Heart right ventricle (tissue), 16 donors: ENCODE measurements at regions not wholly inside any gene's neighbourhood (a gene's known extent, or its start where the extent isn't known, plus 50 kb on each side); places are given as distances from the start of the nearest gene placed in this dataset.

Experiments used
- ATAC-seq, 8 donors: fragments of 200-7000 bp; cut with Tn5 transposase; one replicate each; pipeline ENCODE4 v1.9.1; 2020; ENCODE audit warnings: mild to moderate bottlenecking in 8 of 8, moderate library complexity in 8 of 8, moderate number of reproducible peaks in 1 of 8
- DNase-seq, 2 donors: peaks; one replicate each; pipeline ENCODE4 v3.0.0-alpha.2; 2020
- H3K27ac ChIP-seq, 10 donors: fragments of 200-600 bp; sonication (generic) in 2 of 10; one replicate each; pipeline versions ENCODE4 v1.5.0 to v1.8.0; 2020 to 2022; ENCODE audit warnings: mild to moderate bottlenecking in 3 of 10
- H3K27me3 ChIP-seq, 7 donors: fragments of 200-600 bp; one replicate each; pipeline ENCODE4 v1.8.0; 2021 to 2022; ENCODE audit warnings: mild to moderate bottlenecking in 2 of 7
- H3K36me3 ChIP-seq, 9 donors: fragments of 200-600 bp; sonication (generic) in 1 of 9; one replicate each; pipeline versions ENCODE4 v1.5.0 to v1.8.0; 2020 to 2022; ENCODE audit warnings: mild to moderate bottlenecking in 2 of 9
- H3K4me1 ChIP-seq, 9 donors: fragments of 200-600 bp; sonication (generic) in 1 of 9; one replicate each; pipeline versions ENCODE4 v1.5.0 to v1.8.0; 2020 to 2022; ENCODE audit warnings: mild to moderate bottlenecking in 4 of 9
- H3K4me3 ChIP-seq, 10 donors: fragments of 200-600 bp; sonication (generic) in 2 of 10; one replicate each; pipeline versions ENCODE4 v1.5.0 to v1.8.0; 2020 to 2022; ENCODE audit warnings: mild to moderate bottlenecking in 7 of 10, moderate library complexity in 2 of 10
- H3K9me3 ChIP-seq, 11 donors: fragments of 200-600 bp in 10 of 11; sonication (generic) in 2 of 11; one replicate each; pipeline versions ENCODE4 v1.5.0 to v1.8.0; 2013 to 2022; ENCODE audit warnings: mild to moderate bottlenecking in 2 of 11, control low read depth in 1 of 11, moderate library complexity in 1 of 11
- CTCF ChIP-seq, 9 donors: fragments of 200-600 bp; sonication (generic) in 2 of 9; IDR thresholded peaks; one replicate each; pipeline versions ENCODE4 v1.5.0 to v1.8.0; 2021 to 2022; ENCODE audit warnings: antibody characterized with exemption in 9 of 9, mild to moderate bottlenecking in 5 of 9, moderate library complexity in 1 of 9
- WGBS, 2 donors: extraction: QIAGEN DNeasy Blood & Tissue Kit; methylation state at CpG; one replicate each; pipeline ENCODE4 v1.1.7; 2013; ENCODE audit warnings: inconsistent platforms in 1 of 2; 5-methylcytosine and 5-hydroxymethylcytosine counted together
- intact Hi-C, 10 donors: fragments of 100-400 bp; cut with DNase I; formaldehyde crosslinking; loops; one replicate each; pipeline versions ENCODE4 v1.11.1 to v1.14.2; 2022
- donor health status: Arrhythmogenic right ventricular cardiomyopathy.
- donor health status: ischemic (EF 13 %, LVEDD 7.1; RV severe dilation, severe dysfunction).
- donor health status: healthy with polysubstance abuse.
- donor health status: DM: no; HTN: yes; CAD: no.
- donor health status: DM: no; HTN: no; CAD: no.
- donor health status: ischemic (EF 25% LVEDD 6.9; RV normal size, moderate dysfunction).
- donor health status: ischemic (EF 25% LVEDD 5.7; RV mildly dilated, moderate dysfunction).
- donor health status: healthy.
- donor health status: DM: yes; HTN: yes; CAD: no.
- donor health status: Ischemic cardiomyopathy.
- donor health status: ischemic (EF 35%, LVEDD 5.7; RV mildly dilated, moderate dysfunction).
- donor health status: nonischemic (EF 11% LVEDD 7.7; RV severe dilation, severe dysfunction).
- donor health status: DM: yes; HTN: yes; CAD: no.
- donor health status: PGD.
- donor health status: ischemic (EF 29% LVEDD 5.4; RV normal size, mild dysfunction).
- donor health status: nonischemic (EF 23%, LVEDD 6.1; RV moderate dilation, normal function).

GRCh38 chr9:68644831-68645230 is 60.2 kb upstream of the PIP5K1B start:
- intact Hi-C loops = no loop called here
- TF ChIP-seq CTCF (IDR thresholded peaks at IDR 0.05) = no peak
- H3K27me3 ChIP-seq = no peaks in the 10 kb centered on the region
- no peak overlapping the region for H3K27ac ChIP-seq
- no peaks in the 10 kb centered on the region for H3K9me3 ChIP-seq
- WGBS, 2 donors = 62 to 76% methylated on average over 3 of the region's 3 CpGs
- H3K4me1 ChIP-seq = peaks cover 0 to 4% (median 0%) of the 10 kb centered on the region in 9 donors
- H3K4me3 ChIP-seq = no peak overlapping the region
- H3K36me3 ChIP-seq = no peaks in the 10 kb centered on the region
- no peak for ATAC-seq
- DNase-seq = no peak

- no peak overlapping the region for H3K27ac ChIP-seq
- no peaks in the 10 kb centered on the region for H3K9me3 ChIP-seq
- H3K36me3 ChIP-seq = no peaks in the 10 kb centered on the region
- peaks cover 0 to 5% (median 0%) of the 10 kb centered on the region in 7 donors for H3K27me3 ChIP-seq
- TF ChIP-seq CTCF (IDR thresholded peaks at IDR 0.05) = no peak
- no peaks in the 10 kb centered on the region for H3K4me1 ChIP-seq
- intact Hi-C loops = no loop called here
- WGBS, 2 donors = 92 to 93% methylated on average over 3 of the region's 3 CpGs
- DNase-seq = no peak
- no peak for ATAC-seq
- H3K4me3 ChIP-seq = no peak overlapping the region
Measured at GRCh38 chr9:68648164-68648563, 56.9 kb upstream of the PIP5K1B start.

- H3K36me3 ChIP-seq = no peaks in the 10 kb centered on the region
- no peak overlapping the region for H3K4me3 ChIP-seq
- no peaks in the 10 kb centered on the region for H3K9me3 ChIP-seq
- no peak for TF ChIP-seq CTCF (IDR thresholded peaks at IDR 0.05)
- intact Hi-C loops = no loop called here
- DNase-seq (no peak), ATAC-seq (no peak)
- H3K27ac ChIP-seq = no peak overlapping the region
- WGBS, 2 donors = 69 to 87% methylated on average over 1 of the region's 1 CpG
- peaks cover 0 to 9% (median 0%) of the 10 kb centered on the region in 7 donors for H3K27me3 ChIP-seq
- no peaks in the 10 kb centered on the region for H3K4me1 ChIP-seq
Measured at GRCh38 chr9:68648971-68649370, 56.1 kb upstream of the PIP5K1B start.

GRCh38 chr9:68651280-68651893 is 53.7 kb upstream of the PIP5K1B start:
- no peak overlapping the region for H3K27ac ChIP-seq
- no peak overlapping the region for H3K4me3 ChIP-seq
- ATAC-seq (no peak), DNase-seq (no peak)
- WGBS, 2 donors = 90 to 94% methylated on average over 3 of the region's 3 CpGs
- H3K36me3 ChIP-seq = no peaks in the 10 kb centered on the region
- no peaks in the 10 kb centered on the region for H3K9me3 ChIP-seq
- TF ChIP-seq CTCF (IDR thresholded peaks at IDR 0.05) = no peak
- no peaks in the 10 kb centered on the region for H3K4me1 ChIP-seq
- H3K27me3 ChIP-seq = peaks cover 0 to 9% (median 0%) of the 10 kb centered on the region in 7 donors
- intact Hi-C loops = no loop called here
